PC-3 (cell line): ENCODE measurements at regions not wholly inside any gene's neighbourhood (a gene's known extent, or its start where the extent isn't known, plus 50 kb on each side); places are given as distances from the start of the nearest gene placed in this dataset.
"Not testable (repeated sequence)": the region's sequence is repeated elsewhere in the genome, so short reads cannot be mapped to it uniquely, and the experiment has no call there.

Source experiments
- ATAC-seq: fragments of 200-7000 bp; cut with Tn5 transposase; 2 replicates; pipeline ENCODE4 v1.9.1; 2020; ENCODE audit warnings: mild to moderate bottlenecking, moderate library complexity
- BruUV-seq: library from RNA; stranded (reverse); fragments of 400-500 nt; replicated peaks from 2 replicates; lab custom pipeline; 2021; lab: Mats Ljungman, UMichigan
- CTCF ChIA-PET: fragments of 300-600 bp; sonication (Branson Sonifier 250); formaldehyde crosslinking; loops from one replicate; lab custom pipeline; 2022; ENCODE audit warnings: antibody characterized with exemption; lab: Charles Lee
- POLR2A ChIA-PET: fragments of 300-600 bp; sonication (Branson Sonifier 250); formaldehyde crosslinking; loops from one replicate; lab custom pipeline; 2022; ENCODE audit warnings: antibody characterized with exemption; ENCODE audit not compliant: unreplicated experiment; lab: Charles Lee
- DNase-seq: peaks from one replicate; pipeline ENCODE4 v3.0.0-alpha.2; 2015
- H2AFZ ChIP-seq: fragments of 300-600 bp; sonication (generic); 2 replicates; pipeline ENCODE4 v1.6.0; 2016; ENCODE audit warnings: antibody characterized with exemption, low read length
- H3F3A ChIP-seq: fragments of 300-600 bp; sonication (generic); one replicate; pipeline ENCODE4 v1.6.0; 2017; ENCODE audit warnings: antibody characterized with exemption, low read length, control low read depth, mild to moderate bottlenecking; ENCODE audit not compliant: unreplicated experiment
- H3K27ac ChIP-seq: fragments of 300-600 bp; sonication (generic); 2 replicates; pipeline ENCODE4 v1.5.1; 2016; ENCODE audit warnings: mild to moderate bottlenecking, low read length
- H3K27me3 ChIP-seq: fragments of 300-600 bp; sonication (generic); 2 replicates; pipeline ENCODE4 v1.6.1; 2016; ENCODE audit warnings: low read length, mixed read lengths
- H3K36me3 ChIP-seq: fragments of 300-600 bp; sonication (generic); 2 replicates; pipeline ENCODE4 v1.6.1; 2016; ENCODE audit warnings: low read depth, mixed run types, low read length, mixed read lengths
- H3K4me1 ChIP-seq: fragments of 300-600 bp; sonication (generic); 2 replicates; pipeline ENCODE4 v1.5.1; 2016; ENCODE audit warnings: low read length; ENCODE audit not compliant: insufficient read depth
- H3K4me2 ChIP-seq: fragments of 300-600 bp; sonication (generic); 2 replicates; pipeline ENCODE4 v1.6.0; 2016; ENCODE audit warnings: low read length
- H3K4me3 ChIP-seq: fragments of 300-600 bp; sonication (generic); 2 replicates; pipeline ENCODE4 v1.5.1; 2016; ENCODE audit warnings: mild to moderate bottlenecking, low read length, mixed read lengths
- H3K79me2 ChIP-seq: fragments of 300-600 bp; sonication (generic); 2 replicates; pipeline ENCODE4 v1.6.1; 2017; ENCODE audit warnings: low read length, mixed read lengths
- H3K9ac ChIP-seq: fragments of 300-600 bp; sonication (generic); 2 replicates; pipeline ENCODE4 v1.6.0; 2016; ENCODE audit warnings: mild to moderate bottlenecking, low read length
- H3K9me2 ChIP-seq: fragments of 300-600 bp; sonication (generic); replicated peaks from 2 replicates; pipeline ENCODE4 v1.6.1; 2016; ENCODE audit warnings: mixed run types, low read length, mixed read lengths
- H3K9me3 ChIP-seq: fragments of 300-600 bp; sonication (generic); 2 replicates; pipeline ENCODE4 v1.6.1; 2016; ENCODE audit warnings: low read length, mixed read lengths
- H4K20me1 ChIP-seq: fragments of 300-600 bp; sonication (generic); 2 replicates; pipeline ENCODE4 v1.6.1; 2016; ENCODE audit warnings: low read length, mixed read lengths
- EZH2 ChIP-seq: fragments of 300-600 bp; sonication (generic); IDR thresholded peaks from one replicate; pipeline ENCODE4 v1.6.1; 2017; ENCODE audit warnings: antibody characterized with exemption, mild to moderate bottlenecking, low read length; ENCODE audit not compliant: unreplicated experiment
- EZH2phosphoT487 ChIP-seq: fragments of 300-600 bp; sonication (generic); IDR thresholded peaks from 2 replicates; pipeline ENCODE4 v1.6.1; 2018; ENCODE audit warnings: mild to moderate bottlenecking, antibody characterized with exemption, low read length, borderline replicate concordance
- intact Hi-C: fragments of 100-400 bp; cut with micrococcal nuclease; formaldehyde crosslinking; loops from 2 replicates; pipeline ENCODE4 v1.9.0; 2023
- TF ChIP-seq, protein P1 (sequence below): fragments of 300-600 bp; sonication (generic); conservative IDR thresholded peaks from 2 replicates; pipeline ENCODE4 v1.5.1; 2017; ENCODE audit warnings: antibody characterized with exemption, low read depth, mild to moderate bottlenecking, low read length

DNA sequence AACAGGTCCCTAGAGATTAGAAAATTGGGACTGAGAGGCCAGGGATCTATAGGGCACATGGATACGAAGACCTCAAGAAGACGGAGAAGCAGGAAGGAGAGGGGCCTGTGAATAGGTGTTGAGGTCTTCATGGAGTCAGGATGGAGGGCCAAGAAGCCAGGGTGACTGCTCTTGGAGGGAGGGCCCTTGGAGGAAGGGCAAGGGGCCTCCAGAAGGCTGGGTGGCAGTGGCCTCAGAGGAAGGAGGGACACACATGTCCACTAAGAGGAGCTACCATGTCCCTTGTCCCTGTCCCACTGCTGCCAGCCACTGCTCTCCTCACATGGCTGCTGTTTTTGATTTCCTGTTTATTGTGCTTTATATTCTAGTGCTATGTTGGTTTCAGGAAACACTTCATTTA, 589.5 kb upstream of the B3GAT1 start:
- ChIA-PET POLR2A (no interaction called here), CTCF (no interaction called here)
- Histone ChIP-seq H3K4me1 (no peaks in the 10 kb centered on the region), H3K9me2 (no peaks in the 10 kb centered on the region), H3K27me3 (peaks cover 9% of the 10 kb centered on the region; the same call in 1 of the 2 replicates), H3K4me2 (no peak overlapping the region), H4K20me1 (no peaks in the 10 kb centered on the region), H3K4me3 (no peak overlapping the region), H3K36me3 (no peaks in the 10 kb centered on the region), H3K9ac (no peak overlapping the region), H3K27ac (no peak overlapping the region), H3K79me2 (no peaks in the 10 kb centered on the region), H2AFZ (no peak overlapping the region), H3K9me3 (peaks cover 6% of the 10 kb centered on the region; the same call in 1 of the 2 replicates), H3F3A (no peaks in the 10 kb centered on the region)
- intact Hi-C loops = no loop called here
- DNase-seq (no peak), ATAC-seq (no peak)
- no peak for TF ChIP-seq EZH2
- no TSS peak for BruUV-seq

DNA sequence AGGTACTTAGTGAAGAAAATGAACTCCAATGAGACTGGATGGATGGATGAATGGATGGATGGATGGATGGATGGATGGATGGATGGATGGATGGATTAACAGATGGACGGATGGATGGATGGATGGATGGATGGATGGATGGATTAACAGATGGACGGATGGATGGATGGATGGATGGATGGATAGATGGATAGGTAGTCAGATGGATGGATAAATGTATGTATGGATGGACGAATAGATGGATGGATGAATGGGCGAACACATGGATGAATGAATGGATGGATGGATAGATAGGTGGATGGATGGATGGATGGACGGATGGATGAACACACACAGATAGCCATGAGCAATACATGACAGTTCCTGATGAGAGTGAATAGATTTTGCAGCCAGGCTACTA, 589.0 kb upstream of the B3GAT1 start:
- H3K9ac ChIP-seq, H3K27ac ChIP-seq, POLR2A ChIA-PET, BruUV-seq, CTCF ChIA-PET, H3K79me2 ChIP-seq, H3K4me3 ChIP-seq, H3K27me3 ChIP-seq, H3K9me3 ChIP-seq, H3K9me2 ChIP-seq, intact Hi-C loops, ATAC-seq, H3F3A ChIP-seq, DNase-seq, H3K4me2 ChIP-seq, H3K36me3 ChIP-seq, H4K20me1 ChIP-seq, H2AFZ ChIP-seq, H3K4me1 ChIP-seq: not testable (repeated sequence)

- Histone ChIP-seq H4K20me1 (no peaks in the 10 kb centered on the region), H3K4me3 (no peak overlapping the region), H3K9ac (no peak overlapping the region), H3K4me1 (no peaks in the 10 kb centered on the region), H2AFZ (no peak overlapping the region), H3K36me3 (no peaks in the 10 kb centered on the region), H3K9me2 (no peaks in the 10 kb centered on the region), H3K9me3 (peaks cover 6% of the 10 kb centered on the region; the same call in 1 of the 2 replicates), H3K79me2 (no peaks in the 10 kb centered on the region), H3K4me2 (no peak overlapping the region), H3K27ac (no peak overlapping the region), H3K27me3 (no peaks in the 10 kb centered on the region), H3F3A (no peaks in the 10 kb centered on the region)
- BruUV-seq = no TSS peak
- DNase-seq (no peak), ATAC-seq (no peak)
- ChIA-PET CTCF (no interaction called here), POLR2A (no interaction called here)
- TF ChIP-seq, protein P1, sequence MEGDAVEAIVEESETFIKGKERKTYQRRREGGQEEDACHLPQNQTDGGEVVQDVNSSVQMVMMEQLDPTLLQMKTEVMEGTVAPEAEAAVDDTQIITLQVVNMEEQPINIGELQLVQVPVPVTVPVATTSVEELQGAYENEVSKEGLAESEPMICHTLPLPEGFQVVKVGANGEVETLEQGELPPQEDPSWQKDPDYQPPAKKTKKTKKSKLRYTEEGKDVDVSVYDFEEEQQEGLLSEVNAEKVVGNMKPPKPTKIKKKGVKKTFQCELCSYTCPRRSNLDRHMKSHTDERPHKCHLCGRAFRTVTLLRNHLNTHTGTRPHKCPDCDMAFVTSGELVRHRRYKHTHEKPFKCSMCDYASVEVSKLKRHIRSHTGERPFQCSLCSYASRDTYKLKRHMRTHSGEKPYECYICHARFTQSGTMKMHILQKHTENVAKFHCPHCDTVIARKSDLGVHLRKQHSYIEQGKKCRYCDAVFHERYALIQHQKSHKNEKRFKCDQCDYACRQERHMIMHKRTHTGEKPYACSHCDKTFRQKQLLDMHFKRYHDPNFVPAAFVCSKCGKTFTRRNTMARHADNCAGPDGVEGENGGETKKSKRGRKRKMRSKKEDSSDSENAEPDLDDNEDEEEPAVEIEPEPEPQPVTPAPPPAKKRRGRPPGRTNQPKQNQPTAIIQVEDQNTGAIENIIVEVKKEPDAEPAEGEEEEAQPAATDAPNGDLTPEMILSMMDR = no peak
- TF ChIP-seq EZH2phosphoT487 (no peak), EZH2 (no peak)
- intact Hi-C loops = no loop called here
These were observed 587.5 kb upstream of the B3GAT1 start for GRCh38 chr11:134999590-134999989.
